ENCODE measurements at regions not wholly inside any gene's neighbourhood (a gene's known extent, or its start where the extent isn't known, plus 50 kb on each side); places are given as distances from the start of the nearest gene placed in this dataset.

GRCh38 chrX:140355922-140356321, 148.9 kb downstream of the SOX3 start:
- H3K36me3 ChIP-seq = no peaks in the 10 kb centered on the region

GRCh38 chrX:140355429-140355828, 149.4 kb downstream of the SOX3 start:
- Histone ChIP-seq H3K27ac (no peak overlapping the region), H3K36me3 (no peaks in the 10 kb centered on the region), H3K4me3 (no peak overlapping the region), H3K4me1 (no peaks in the 10 kb centered on the region), H3K9me3 (no peaks in the 10 kb centered on the region), H3K27me3 (no peaks in the 10 kb centered on the region)
- ATAC-seq (no peak), DNase-seq (no peak)
- no peak for TF ChIP-seq CTCF (IDR thresholded peaks at IDR 0.05)
- intact Hi-C loops (cut with DNase I) = no loop called here

More at GRCh38 chrX:140355922-140356321, 148.9 kb downstream of the SOX3 start:
- H3K27me3 ChIP-seq = no peaks in the 10 kb centered on the region
- no peak overlapping the region for H3K27ac ChIP-seq
- no peak for TF ChIP-seq CTCF (IDR thresholded peaks at IDR 0.05)
- peak; percentile 56 for ATAC-seq
- no peak for DNase-seq
- intact Hi-C loops (cut with DNase I) = no loop called here
- H3K9me3 ChIP-seq = no peaks in the 10 kb centered on the region
- no peak overlapping the region for H3K4me3 ChIP-seq
- no peaks in the 10 kb centered on the region for H3K4me1 ChIP-seq

GRCh38 chrX:140354431-140355120, 150.3 kb downstream of the SOX3 start:
- no peak for DNase-seq
- ATAC-seq = no peak
- intact Hi-C loops (cut with DNase I) = no loop called here
- H3K27me3 ChIP-seq = no peaks in the 10 kb centered on the region
- H3K36me3 ChIP-seq = no peaks in the 10 kb centered on the region
- no peak overlapping the region for H3K4me3 ChIP-seq
- H3K27ac ChIP-seq = no peak overlapping the region
- no peak for TF ChIP-seq CTCF (IDR thresholded peaks at IDR 0.05)
- no peaks in the 10 kb centered on the region for H3K9me3 ChIP-seq
- no peaks in the 10 kb centered on the region for H3K4me1 ChIP-seq

- Histone ChIP-seq H3K9me3 (no peaks in the 10 kb centered on the region), H3K4me1 (no peaks in the 10 kb centered on the region), H3K4me3 (no peak overlapping the region), H3K27ac (no peak overlapping the region), H3K27me3 (no peaks in the 10 kb centered on the region), H3K36me3 (no peaks in the 10 kb centered on the region)
- TF ChIP-seq CTCF (IDR thresholded peaks at IDR 0.05) = no peak
- DNase-seq (no peak), ATAC-seq (no peak)
- intact Hi-C loops (cut with DNase I) = no loop called here
These were observed 158.1 kb downstream of the SOX3 start for GRCh38 chrX:140346729-140347128.

- Histone ChIP-seq H3K27me3 (no peaks in the 10 kb centered on the region), H3K9me3 (no peaks in the 10 kb centered on the region), H3K4me1 (no peaks in the 10 kb centered on the region), H3K36me3 (no peaks in the 10 kb centered on the region), H3K4me3 (no peak overlapping the region), H3K27ac (no peak overlapping the region)
- intact Hi-C loops (cut with DNase I) = no loop called here
- no peak for TF ChIP-seq CTCF (IDR thresholded peaks at IDR 0.05)
- DNase-seq (no peak), ATAC-seq (no peak)
These were observed 161.5 kb downstream of the SOX3 start for GRCh38 chrX:140343226-140343868.

Data from upper lobe of right lung (tissue), 1 donor.